HCT116 (cell line): ENCODE measurements at regions not wholly inside any gene's neighbourhood (a gene's known extent, or its start where the extent isn't known, plus 50 kb on each side); places are given as distances from the start of the nearest gene placed in this dataset.
"Not testable (repeated sequence)": the region's sequence is repeated elsewhere in the genome, so short reads cannot be mapped to it uniquely, and the experiment has no call there.

Experiments
- ATAC-seq: fragments of 200-7000 bp; cut with Tn5 transposase; 2 replicates; pipeline ENCODE4 v1.9.1; 2020; ENCODE audit warnings: mild to moderate bottlenecking, moderate library complexity
- BruUV-seq: library from RNA; stranded (reverse); fragments of 400-500 nt; replicated peaks from 2 replicates; lab custom pipeline; 2021; lab: Mats Ljungman, UMichigan
- CTCF ChIA-PET: fragments of 300-600 bp; sonication (Branson Sonifier 250); formaldehyde crosslinking; loops from one replicate; lab custom pipeline; 2021; ENCODE audit warnings: antibody characterized with exemption; lab: Charles Lee
- POLR2A ChIA-PET: fragments of 300-600, 350-600 bp; sonication (Branson Sonifier 250); formaldehyde crosslinking; loops from one replicate; lab custom pipeline; 2021; ENCODE audit warnings: antibody characterized with exemption; lab: Charles Lee
- RAD21 ChIA-PET, 2 experiments: fragments of 300-600 bp; sonication (Branson Sonifier 250); formaldehyde crosslinking; loops; one replicate each; lab custom pipeline; 2023; ENCODE audit warnings: low total read pairs in 2 of 2; ENCODE audit not compliant: uncharacterized antibody in 2 of 2, unreplicated experiment in 2 of 2, low non-redundant PET in 1 of 2; lab: Charles Lee
- DNase-seq: peaks from one replicate; pipeline ENCODE4 v3.0.0-alpha.2; 2010; ENCODE audit warnings: low read depth, low spot score
- H2AFZ ChIP-seq: fragments of 200-600 bp; shearing (Covaris generic), sonication (generic); 2 replicates; pipeline ENCODE4 v1.6.1; 2017; ENCODE audit warnings: low read depth, mixed run types, mixed read lengths, antibody characterized with exemption, low read length; ENCODE audit not compliant: poor library complexity, severe bottlenecking
- H3K27ac ChIP-seq: 2 replicates; pipeline ENCODE4 v1.5.1; 2012; ENCODE audit warnings: low read depth, low read length
- H3K27me3 ChIP-seq: fragments of 200-600 bp; sonication (generic); 2 replicates; pipeline ENCODE4 v1.6.1; 2016; ENCODE audit warnings: mixed run types, low read length, mixed read lengths; ENCODE audit not compliant: insufficient read depth
- H3K36me3 ChIP-seq, 2 experiments: fragments of 200-500 bp in 1 of 2; fragments of 200-600 bp in 1 of 2; sonication (Bioruptor generic) in 1 of 2; sonication (generic) in 1 of 2; 2 replicates each; pipeline versions ENCODE4 v1.5.1 to v1.6.1; 2014 to 2016; ENCODE audit warnings: low read length in 2 of 2, inconsistent platforms in 1 of 2, mixed read lengths in 1 of 2, mixed run types in 1 of 2; ENCODE audit not compliant: insufficient read depth in 2 of 2, control insufficient read depth in 1 of 2
- H3K4me1 ChIP-seq, 2 experiments: fragments of 200-600 bp in 1 of 2; sonication (generic) in 1 of 2; 2 replicates each; pipeline versions ENCODE4 v1.5.1 to v1.6.1; 2012 to 2017; ENCODE audit warnings: low read length in 2 of 2, inconsistent platforms in 1 of 2, mild to moderate bottlenecking in 1 of 2, mixed read lengths in 1 of 2, mixed run types in 1 of 2, moderate library complexity in 1 of 2; ENCODE audit not compliant: insufficient read depth in 2 of 2, control insufficient read depth in 1 of 2
- H3K4me2 ChIP-seq: fragments of 200-600 bp; sonication (generic); 2 replicates; pipeline ENCODE4 v1.6.1; 2017; ENCODE audit warnings: mixed run types, low read length, mixed read lengths
- H3K4me3 ChIP-seq, 2 experiments: fragments of 200-600 bp in 1 of 2; sonication (generic) in 1 of 2; replicated peaks in 1 of 2; 2 replicates each; pipeline ENCODE4 v1.5.1; 2011 to 2016; ENCODE audit warnings: low read length in 2 of 2, control low read depth in 1 of 2, low read depth in 1 of 2, mild to moderate bottlenecking in 1 of 2, mixed read lengths in 1 of 2, mixed run types in 1 of 2
- H3K79me2 ChIP-seq: fragments of 200-600 bp; sonication (generic); 2 replicates; pipeline ENCODE4 v1.6.1; 2017; ENCODE audit warnings: mild to moderate bottlenecking, mixed run types, low read length, moderate library complexity, mixed read lengths; ENCODE audit not compliant: insufficient read depth
- H3K9ac ChIP-seq: fragments of 200-600 bp; sonication (generic); 2 replicates; pipeline ENCODE4 v1.6.1; 2016; ENCODE audit warnings: low read length, mixed read lengths
- H3K9me2 ChIP-seq: fragments of 200-600 bp; sonication (generic), shearing (Covaris generic); 2 replicates; pipeline ENCODE4 v1.6.1; 2017; ENCODE audit warnings: mixed run types, mild to moderate bottlenecking, moderate library complexity; ENCODE audit not compliant: insufficient read depth
- H3K9me3 ChIP-seq, 2 experiments: fragments of 200-500 bp in 1 of 2; fragments of 200-600 bp in 1 of 2; sonication (Bioruptor generic) in 1 of 2; sonication (generic) in 1 of 2; 2 replicates each; pipeline ENCODE4 v1.6.1; 2014 to 2017; ENCODE audit warnings: low read length in 2 of 2, mixed read lengths in 2 of 2, inconsistent platforms in 1 of 2, low read depth in 1 of 2, mild to moderate bottlenecking in 1 of 2, mixed run types in 1 of 2, moderate library complexity in 1 of 2; ENCODE audit not compliant: control insufficient read depth in 1 of 2, insufficient read depth in 1 of 2
- H4K20me1 ChIP-seq: fragments of 200-600 bp; sonication (generic), shearing (Covaris generic); 2 replicates; pipeline ENCODE4 v1.6.1; 2017; ENCODE audit warnings: mixed run types, mild to moderate bottlenecking, moderate library complexity; ENCODE audit not compliant: insufficient read depth
- ATF3 ChIP-seq: IDR thresholded peaks from 2 replicates; pipeline ENCODE4 v1.6.1; 2012
- CBX3 ChIP-seq: IDR thresholded peaks from 2 replicates; pipeline ENCODE4 v1.6.1; 2012; ENCODE audit warnings: low read depth
- CEBPB ChIP-seq: IDR thresholded peaks from 2 replicates; pipeline ENCODE4 v1.6.1; 2012; ENCODE audit warnings: low read depth
- EZH2 ChIP-seq: fragments of 200-600 bp; sonication (generic); IDR thresholded peaks from 2 replicates; pipeline ENCODE4 v1.6.1; 2017; ENCODE audit warnings: antibody characterized with exemption, mixed run types
- JUND ChIP-seq: IDR thresholded peaks from 2 replicates; pipeline ENCODE4 v1.6.1; 2012
- POLR2AphosphoS5 ChIP-seq: IDR thresholded peaks from 2 replicates; pipeline ENCODE4 v1.6.1; 2011; ENCODE audit warnings: mild to moderate bottlenecking, low read depth, low read length, moderate library complexity
- SIN3A ChIP-seq: IDR thresholded peaks from 2 replicates; pipeline ENCODE4 v1.6.1; 2012; ENCODE audit warnings: low read depth
- TCF7L2 ChIP-seq: IDR thresholded peaks from 2 replicates; pipeline ENCODE4 v1.7.0; 2011; ENCODE audit warnings: borderline replicate concordance, inconsistent platforms; ENCODE audit not compliant: insufficient read depth, insufficient read length; ENCODE audit errors: extremely low read depth
- YY1 ChIP-seq: IDR thresholded peaks from 2 replicates; pipeline ENCODE4 v1.6.1; 2011; ENCODE audit warnings: low read length, low read depth, moderate library complexity, mild to moderate bottlenecking; ENCODE audit not compliant: insufficient replicate concordance; ENCODE audit errors: extremely low read depth
- intact Hi-C: fragments of 100-400 bp; cut with micrococcal nuclease; formaldehyde crosslinking; loops from 2 replicates; pipeline ENCODE4 v1.10.0; 2022

GRCh38 chr7:51426163-51426562, 109.6 kb upstream of the COBL start:
- no TSS peak for BruUV-seq

GRCh38 chr7:51409934-51410333, 93.3 kb upstream of the COBL start:
- H3K79me2 ChIP-seq, RAD21 ChIA-PET: not testable (repeated sequence)

More at GRCh38 chr7:51426163-51426562, 109.6 kb upstream of the COBL start:
- no peak for TF ChIP-seq CEBPB
- no peak for TF ChIP-seq EZH2
- no peak for TF ChIP-seq CBX3
- TF ChIP-seq ATF3 = no peak
- TF ChIP-seq YY1 = no peak
- no peak for TF ChIP-seq POLR2AphosphoS5
- TF ChIP-seq JUND = no peak
- TF ChIP-seq TCF7L2 = no peak
- no peak for TF ChIP-seq SIN3A
- intact Hi-C loops = loop anchor here (5.0 kb wide), 1 partner anchor 1334 kb away; the partner anchor contains the start of gene ZPBP
- H3K4me1 ChIP-seq = no peaks in the 10 kb centered on the region
- no peaks in the 10 kb centered on the region for H3K36me3 ChIP-seq
- no peaks in the 10 kb centered on the region for H4K20me1 ChIP-seq
- H3K4me3 ChIP-seq = no peak overlapping the region
- H3K9me2 ChIP-seq = no peaks in the 10 kb centered on the region
- no peak for DNase-seq
- H3K4me2 ChIP-seq = no peak overlapping the region
- ChIA-PET RAD21 (no interaction called here), POLR2A (no interaction called here), CTCF (interaction anchor here (7.2 kb wide), 1 partner anchor 264 kb away, joined by 107 read pairs; no protein-coding TSS in a partner anchor)
- no peak for ATAC-seq
- H3K27me3 ChIP-seq = no peaks in the 10 kb centered on the region
- H3K27ac ChIP-seq = no peak overlapping the region
- no peak overlapping the region for H3K9ac ChIP-seq
- no peaks in the 10 kb centered on the region for H3K9me3 ChIP-seq
- no peaks in the 10 kb centered on the region for H3K79me2 ChIP-seq
- H2AFZ ChIP-seq = no peak overlapping the region

More at GRCh38 chr7:51409934-51410333, 93.3 kb upstream of the COBL start:
- H3K36me3 ChIP-seq, DNase-seq, H3K27ac ChIP-seq, H3K9me2 ChIP-seq, H3K27me3 ChIP-seq, intact Hi-C loops, H3K4me2 ChIP-seq, CTCF ChIA-PET, H3K4me1 ChIP-seq, H3K9me3 ChIP-seq, H3K4me3 ChIP-seq, ATAC-seq, H2AFZ ChIP-seq, BruUV-seq, POLR2A ChIA-PET, H4K20me1 ChIP-seq, H3K9ac ChIP-seq: not testable (repeated sequence)
